ENCODE measurements at regions not wholly inside any gene's neighbourhood (a gene's known extent, or its start where the extent isn't known, plus 50 kb on each side); places are given as distances from the start of the nearest gene placed in this dataset.
"Not testable (repeated sequence)": the region's sequence is repeated elsewhere in the genome, so short reads cannot be mapped to it uniquely, and the experiment has no call there.

GRCh38 chr9:1170918-1171317 lies 120.8 kb downstream of the DMRT2 start:
- DNase-seq: no peak
- H3K4me3 Mint-ChIP-seq: no peak overlapping the region
- ChIA-PET POLR2A (no interaction called here), CTCF (no interaction called here)
- H3K36me3 Mint-ChIP-seq (ENCODE audit: low read depth): no peaks in the 10 kb centered on the region
- H3K4me1 Mint-ChIP-seq (ENCODE audit: low read depth): no peaks in the 10 kb centered on the region
- ATAC-seq: no peak
- H3K27me3 Mint-ChIP-seq (ENCODE audit: low read depth): no peaks in the 10 kb centered on the region
- H3K27ac Mint-ChIP-seq: no peak overlapping the region
- H3K9me3 Mint-ChIP-seq (ENCODE audit: insufficient read depth): no peaks in the 10 kb centered on the region

GRCh38 chr9:1171546-1171945 lies 121.4 kb downstream of the DMRT2 start:
- DNase-seq: no peak
- H3K27me3 Mint-ChIP-seq (ENCODE audit: low read depth): no peaks in the 10 kb centered on the region
- POLR2A ChIA-PET: no interaction called here
- no peaks in the 10 kb centered on the region for H3K9me3 Mint-ChIP-seq (ENCODE audit: insufficient read depth)
- CTCF ChIA-PET: no interaction called here
- H3K4me1 Mint-ChIP-seq (ENCODE audit: low read depth): no peaks in the 10 kb centered on the region
- ATAC-seq: no peak
- H3K27ac Mint-ChIP-seq: no peak overlapping the region
- no peaks in the 10 kb centered on the region for H3K36me3 Mint-ChIP-seq (ENCODE audit: low read depth)
- H3K4me3 Mint-ChIP-seq: no peak overlapping the region

- POLR2A ChIA-PET: no interaction called here
- Mint-ChIP-seq H3K9me3 (ENCODE audit: insufficient read depth) (no peaks in the 10 kb centered on the region), H3K4me3 (no peak overlapping the region)
Observed at GRCh38 chr9:1173211-1173610, 123.1 kb downstream of the DMRT2 start.

GRCh38 chr9:1173993-1174392 lies 123.8 kb downstream of the DMRT2 start:
- Mint-ChIP-seq H3K27me3 (ENCODE audit: low read depth) (no peaks in the 10 kb centered on the region), H3K36me3 (ENCODE audit: low read depth) (no peaks in the 10 kb centered on the region), H3K4me3 (no peak overlapping the region), H3K4me1 (ENCODE audit: low read depth) (no peaks in the 10 kb centered on the region), H3K9me3 (ENCODE audit: insufficient read depth) (no peaks in the 10 kb centered on the region), H3K27ac (no peak overlapping the region)
- DNase-seq (no peak), ATAC-seq (no peak)
- POLR2A ChIA-PET: no interaction called here
- CTCF ChIA-PET: no interaction called here

More at GRCh38 chr9:1173211-1173610, 123.1 kb downstream of the DMRT2 start:
- Mint-ChIP-seq H3K36me3 (ENCODE audit: low read depth) (no peaks in the 10 kb centered on the region), H3K27ac (no peak overlapping the region), H3K27me3 (ENCODE audit: low read depth) (no peaks in the 10 kb centered on the region), H3K4me1 (ENCODE audit: low read depth) (no peaks in the 10 kb centered on the region)
- CTCF ChIA-PET: no interaction called here
- DNase-seq (no peak), ATAC-seq (no peak)

GRCh38 chr9:1179366-1179765 lies 129.2 kb downstream of the DMRT2 start:
- Mint-ChIP-seq H3K36me3 (ENCODE audit: low read depth) (no peaks in the 10 kb centered on the region), H3K27me3 (ENCODE audit: low read depth) (no peaks in the 10 kb centered on the region), H3K4me3 (no peak overlapping the region), H3K27ac (no peak overlapping the region), H3K4me1 (ENCODE audit: low read depth) (no peaks in the 10 kb centered on the region), H3K9me3 (ENCODE audit: insufficient read depth) (no peaks in the 10 kb centered on the region)
- POLR2A ChIA-PET: no interaction called here
- CTCF ChIA-PET: no interaction called here
- DNase-seq: no peak
- ATAC-seq: no peak

- H3K27me3 Mint-ChIP-seq (ENCODE audit: low read depth): no peaks in the 10 kb centered on the region
- ChIA-PET CTCF (no interaction called here), POLR2A (no interaction called here)
- H3K4me3 Mint-ChIP-seq: no peak overlapping the region
- H3K36me3 Mint-ChIP-seq (ENCODE audit: low read depth): no peaks in the 10 kb centered on the region
- ATAC-seq: no peak
- peaks cover 5% of the 10 kb centered on the region for H3K9me3 Mint-ChIP-seq (ENCODE audit: insufficient read depth)
- H3K27ac Mint-ChIP-seq: no peak overlapping the region
- no peaks in the 10 kb centered on the region for H3K4me1 Mint-ChIP-seq (ENCODE audit: low read depth)
- DNase-seq: no peak
Observed at GRCh38 chr9:1184146-1184545, 134.0 kb downstream of the DMRT2 start.

GRCh38 chr9:1187137-1187536 lies 137.0 kb downstream of the DMRT2 start:
- POLR2A ChIA-PET; H3K4me1 Mint-ChIP-seq (ENCODE audit: low read depth); H3K36me3 Mint-ChIP-seq (ENCODE audit: low read depth); H3K4me3 Mint-ChIP-seq; H3K27me3 Mint-ChIP-seq (ENCODE audit: low read depth); H3K27ac Mint-ChIP-seq; H3K9me3 Mint-ChIP-seq (ENCODE audit: insufficient read depth); DNase-seq; CTCF ChIA-PET; ATAC-seq: not testable (repeated sequence)

- not testable (repeated sequence) for H3K4me1 Mint-ChIP-seq (ENCODE audit: low read depth); H3K27me3 Mint-ChIP-seq (ENCODE audit: low read depth)
Observed at GRCh38 chr9:1195636-1196035, 145.5 kb downstream of the DMRT2 start.

GRCh38 chr9:1198085-1198484 lies 147.9 kb downstream of the DMRT2 start:
- Mint-ChIP-seq H3K9me3 (ENCODE audit: insufficient read depth) (no peaks in the 10 kb centered on the region), H3K4me1 (ENCODE audit: low read depth) (no peaks in the 10 kb centered on the region), H3K27ac (no peak overlapping the region), H3K27me3 (ENCODE audit: low read depth) (no peaks in the 10 kb centered on the region), H3K4me3 (no peak overlapping the region), H3K36me3 (ENCODE audit: low read depth) (no peaks in the 10 kb centered on the region)
- POLR2A ChIA-PET: no interaction called here
- ATAC-seq (no peak), DNase-seq (no peak)
- CTCF ChIA-PET: no interaction called here

More at GRCh38 chr9:1195636-1196035, 145.5 kb downstream of the DMRT2 start:
- H3K36me3 Mint-ChIP-seq (ENCODE audit: low read depth); DNase-seq; H3K4me3 Mint-ChIP-seq; H3K27ac Mint-ChIP-seq; H3K9me3 Mint-ChIP-seq (ENCODE audit: insufficient read depth); ATAC-seq; CTCF ChIA-PET; POLR2A ChIA-PET: not testable (repeated sequence)

- no peak overlapping the region for H3K27ac Mint-ChIP-seq
- no peaks in the 10 kb centered on the region for H3K9me3 Mint-ChIP-seq (ENCODE audit: insufficient read depth)
- H3K4me1 Mint-ChIP-seq (ENCODE audit: low read depth): no peaks in the 10 kb centered on the region
- no peaks in the 10 kb centered on the region for H3K36me3 Mint-ChIP-seq (ENCODE audit: low read depth)
- no peak for DNase-seq
- H3K27me3 Mint-ChIP-seq (ENCODE audit: low read depth): no peaks in the 10 kb centered on the region
- ATAC-seq: no peak
- H3K4me3 Mint-ChIP-seq: no peak overlapping the region
- CTCF ChIA-PET: no interaction called here
- POLR2A ChIA-PET: no interaction called here
Observed at GRCh38 chr9:1200847-1201251, 150.7 kb downstream of the DMRT2 start.

GRCh38 chr9:1201262-1201661 lies 151.1 kb downstream of the DMRT2 start:
- no peaks in the 10 kb centered on the region for H3K36me3 Mint-ChIP-seq (ENCODE audit: low read depth)
- DNase-seq (no peak), ATAC-seq (no peak)
- no peaks in the 10 kb centered on the region for H3K27me3 Mint-ChIP-seq (ENCODE audit: low read depth)
- CTCF ChIA-PET: no interaction called here
- POLR2A ChIA-PET: no interaction called here
- no peaks in the 10 kb centered on the region for H3K4me1 Mint-ChIP-seq (ENCODE audit: low read depth)
- no peak overlapping the region for H3K27ac Mint-ChIP-seq
- no peaks in the 10 kb centered on the region for H3K9me3 Mint-ChIP-seq (ENCODE audit: insufficient read depth)
- no peak overlapping the region for H3K4me3 Mint-ChIP-seq

GRCh38 chr9:1201901-1202300 lies 151.7 kb downstream of the DMRT2 start:
- Mint-ChIP-seq H3K4me1 (ENCODE audit: low read depth) (no peaks in the 10 kb centered on the region), H3K9me3 (ENCODE audit: insufficient read depth) (no peaks in the 10 kb centered on the region), H3K27ac (no peak overlapping the region), H3K36me3 (ENCODE audit: low read depth) (no peaks in the 10 kb centered on the region), H3K27me3 (ENCODE audit: low read depth) (no peaks in the 10 kb centered on the region), H3K4me3 (no peak overlapping the region)
- CTCF ChIA-PET: no interaction called here
- no peak for ATAC-seq
- no peak for DNase-seq
- POLR2A ChIA-PET: no interaction called here

- Mint-ChIP-seq H3K4me1 (ENCODE audit: low read depth) (no peaks in the 10 kb centered on the region), H3K4me3 (no peak overlapping the region), H3K27ac (no peak overlapping the region), H3K27me3 (ENCODE audit: low read depth) (no peaks in the 10 kb centered on the region), H3K36me3 (ENCODE audit: low read depth) (no peaks in the 10 kb centered on the region), H3K9me3 (ENCODE audit: insufficient read depth) (no peaks in the 10 kb centered on the region)
- DNase-seq (no peak), ATAC-seq (no peak)
- ChIA-PET POLR2A (no interaction called here), CTCF (no interaction called here)
Observed at GRCh38 chr9:1202512-1203280, 152.5 kb downstream of the DMRT2 start.

All from activated CD8-positive, alpha-beta T cell treated with anti-CD3 and anti-CD28 coated beads, Interleukin-2, amount 10 ng/mL, durations not matched to agents 7 days and 5 days (primary cell).